HEK293T (cell line): ENCODE measurements at regions not wholly inside any gene's neighbourhood (a gene's known extent, or its start where the extent isn't known, plus 50 kb on each side); places are given as distances from the start of the nearest gene placed in this dataset.
"Not testable (repeated sequence)": the region's sequence is repeated elsewhere in the genome, so short reads cannot be mapped to it uniquely, and the experiment has no call there.

Experiments used
- BHLHE40 ChIP-seq: fragments of 450-650 bp; IDR thresholded peaks from 2 replicates; pipeline ENCODE4 v1.6.1; 2016; ENCODE audit warnings: mild to moderate bottlenecking, moderate library complexity, borderline replicate concordance
- FOXA1 ChIP-seq: fragments of 450-650 bp; IDR thresholded peaks from 2 replicates; pipeline ENCODE4 v1.6.1; 2016; ENCODE audit warnings: mild to moderate bottlenecking
- FOXK2 ChIP-seq: fragments of 450-650 bp; IDR thresholded peaks from 2 replicates; pipeline ENCODE4 v1.6.1; 2016; ENCODE audit warnings: mild to moderate bottlenecking
- FOXM1 ChIP-seq: fragments of 450-650 bp; IDR thresholded peaks from 2 replicates; pipeline ENCODE4 v1.6.1; 2017; ENCODE audit warnings: mild to moderate bottlenecking, borderline replicate concordance
- HDGF ChIP-seq: fragments of 450-650 bp; IDR thresholded peaks from 2 replicates; pipeline ENCODE4 v1.6.1; 2017; ENCODE audit warnings: antibody characterized with exemption, borderline replicate concordance
- L3MBTL2 ChIP-seq: fragments of 450-650 bp; conservative IDR thresholded peaks from 2 replicates; pipeline ENCODE4 v1.6.1; 2016; ENCODE audit warnings: mild to moderate bottlenecking
- NFRKB ChIP-seq: fragments of 450-650 bp; IDR thresholded peaks from 2 replicates; pipeline ENCODE4 v1.6.1; 2016; ENCODE audit warnings: mild to moderate bottlenecking, moderate library complexity
- SP1 ChIP-seq: fragments of 450-650 bp; IDR thresholded peaks from 2 replicates; pipeline ENCODE4 v1.6.1; 2017
- SUZ12 ChIP-seq: fragments of 450-650 bp; IDR thresholded peaks from 2 replicates; pipeline ENCODE4 v1.6.1; 2016; ENCODE audit warnings: mild to moderate bottlenecking
- TARDBP ChIP-seq: fragments of 450-650 bp; IDR thresholded peaks from 2 replicates; pipeline ENCODE4 v1.6.1; 2016
- ZNF384 ChIP-seq: fragments of 450-650 bp; IDR thresholded peaks from 2 replicates; pipeline ENCODE4 v1.6.1; 2016

DNA sequence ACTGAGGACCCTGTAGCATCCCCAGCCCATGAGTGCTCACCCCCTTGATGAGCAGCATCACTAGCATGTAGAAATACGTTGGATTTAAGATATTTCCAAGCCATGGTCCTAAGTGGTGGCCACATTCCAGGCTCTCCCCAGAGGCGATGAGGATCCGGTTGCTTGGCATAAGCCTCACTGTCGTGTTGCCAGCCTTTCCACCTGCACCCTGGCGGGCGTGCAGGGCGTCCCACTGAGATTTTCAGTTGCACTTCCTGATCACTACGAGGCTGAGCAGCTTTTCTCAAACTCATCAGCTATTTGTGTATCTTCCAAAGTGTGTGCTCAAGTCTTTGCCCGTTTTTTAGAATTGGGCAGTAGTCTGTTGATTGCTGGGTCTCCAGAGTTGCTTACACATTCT lies 326.3 kb downstream of the CACNA1B start:
- not testable (repeated sequence) for TF ChIP-seq TARDBP, FOXM1, SUZ12, FOXA1, NFRKB, SP1, BHLHE40, L3MBTL2, ZNF384, HDGF, FOXK2
